Effector memory CD4-positive, alpha-beta T cell (primary cell): ENCODE measurements at regions not wholly inside any gene's neighbourhood (a gene's known extent, or its start where the extent isn't known, plus 50 kb on each side); places are given as distances from the start of the nearest gene placed in this dataset.

Experiments
- DNase-seq, 3 donors: peaks; one replicate each; pipeline ENCODE4 v3.0.0-alpha.2; 2020
- H3K27ac ChIP-seq: 2 replicates; pipeline ENCODE4 v1.7.0; 2013; ENCODE audit warnings: mild to moderate bottlenecking, low read length, moderate library complexity; ENCODE audit not compliant: insufficient read depth, poor library complexity, severe bottlenecking
- H3K27me3 ChIP-seq: replicated peaks from 2 replicates; pipeline ENCODE4 v1.7.0; 2013; ENCODE audit warnings: mild to moderate bottlenecking, low read length; ENCODE audit not compliant: insufficient read depth, control insufficient read depth, poor library complexity, severe bottlenecking
- H3K36me3 ChIP-seq: 2 replicates; pipeline ENCODE4 v1.7.0; 2013; ENCODE audit warnings: mild to moderate bottlenecking, low read length, moderate library complexity; ENCODE audit not compliant: control insufficient read depth, insufficient read depth
- H3K4me1 ChIP-seq: 2 replicates; pipeline ENCODE4 v1.7.0; 2013; ENCODE audit warnings: low read length, mild to moderate bottlenecking; ENCODE audit not compliant: control insufficient read depth, insufficient read depth, poor library complexity, severe bottlenecking
- H3K4me3 ChIP-seq: 2 replicates; pipeline ENCODE4 v1.7.0; 2013; ENCODE audit warnings: low read length, low read depth, mild to moderate bottlenecking; ENCODE audit not compliant: insufficient read depth, poor library complexity, severe bottlenecking
- H3K9me3 ChIP-seq: 2 replicates; pipeline ENCODE4 v1.7.0; 2013; ENCODE audit warnings: mild to moderate bottlenecking, low read length, moderate library complexity; ENCODE audit not compliant: control insufficient read depth

GRCh38 chr7:38002689-38003088, 82.2 kb downstream of the EPDR1 start:
- Histone ChIP-seq H3K36me3 (no peaks in the 10 kb centered on the region), H3K9me3 (no peaks in the 10 kb centered on the region), H3K4me1 (no peaks in the 10 kb centered on the region), H3K4me3 (no peak overlapping the region), H3K27ac (no peak overlapping the region), H3K27me3 (no peaks in the 10 kb centered on the region)
- DNase-seq = no peak

- no peaks in the 10 kb centered on the region for H3K4me1 ChIP-seq
- H3K27me3 ChIP-seq = no peaks in the 10 kb centered on the region
- no peaks in the 10 kb centered on the region for H3K36me3 ChIP-seq
- no peaks in the 10 kb centered on the region for H3K9me3 ChIP-seq
- no peak overlapping the region for H3K27ac ChIP-seq
- DNase-seq = no peak
- H3K4me3 ChIP-seq = no peak overlapping the region
These were observed 86.1 kb downstream of the EPDR1 start for GRCh38 chr7:38006559-38006958.

GRCh38 chr7:38007096-38007495, 86.7 kb downstream of the EPDR1 start:
- Histone ChIP-seq H3K27me3 (no peaks in the 10 kb centered on the region), H3K27ac (no peak overlapping the region), H3K9me3 (no peaks in the 10 kb centered on the region), H3K4me3 (no peak overlapping the region), H3K36me3 (no peaks in the 10 kb centered on the region), H3K4me1 (no peaks in the 10 kb centered on the region)
- no peak for DNase-seq

- no peak for DNase-seq
- no peak overlapping the region for H3K27ac ChIP-seq
- no peaks in the 10 kb centered on the region for H3K27me3 ChIP-seq
- no peaks in the 10 kb centered on the region for H3K9me3 ChIP-seq
- no peaks in the 10 kb centered on the region for H3K36me3 ChIP-seq
- H3K4me1 ChIP-seq = no peaks in the 10 kb centered on the region
- H3K4me3 ChIP-seq = no peak overlapping the region
These were observed 92.8 kb downstream of the EPDR1 start for GRCh38 chr7:38013246-38013645.

GRCh38 chr7:38016567-38016966, 96.1 kb downstream of the EPDR1 start:
- H3K9me3 ChIP-seq = no peaks in the 10 kb centered on the region
- H3K27ac ChIP-seq = no peak overlapping the region
- no peaks in the 10 kb centered on the region for H3K36me3 ChIP-seq
- H3K4me1 ChIP-seq = no peaks in the 10 kb centered on the region
- DNase-seq = no peak
- no peaks in the 10 kb centered on the region for H3K27me3 ChIP-seq
- no peak overlapping the region for H3K4me3 ChIP-seq

GRCh38 chr7:38017320-38017719, 96.9 kb downstream of the EPDR1 start:
- Histone ChIP-seq H3K36me3 (no peaks in the 10 kb centered on the region), H3K9me3 (no peaks in the 10 kb centered on the region), H3K4me1 (no peaks in the 10 kb centered on the region), H3K27me3 (no peaks in the 10 kb centered on the region), H3K4me3 (no peak overlapping the region), H3K27ac (no peak overlapping the region)
- DNase-seq = no peak

- Histone ChIP-seq H3K4me3 (no peak overlapping the region), H3K9me3 (no peaks in the 10 kb centered on the region), H3K27me3 (no peaks in the 10 kb centered on the region), H3K4me1 (no peaks in the 10 kb centered on the region), H3K36me3 (no peaks in the 10 kb centered on the region), H3K27ac (no peak overlapping the region)
- DNase-seq = no peak
These were observed 99.8 kb downstream of the EPDR1 start for GRCh38 chr7:38020121-38020785.

GRCh38 chr7:38021892-38022291, 101.5 kb downstream of the EPDR1 start:
- Histone ChIP-seq H3K9me3 (no peaks in the 10 kb centered on the region), H3K27me3 (no peaks in the 10 kb centered on the region), H3K4me3 (no peak overlapping the region), H3K4me1 (no peaks in the 10 kb centered on the region), H3K36me3 (no peaks in the 10 kb centered on the region), H3K27ac (no peak overlapping the region)
- DNase-seq = no peak

- DNase-seq = no peak
- no peaks in the 10 kb centered on the region for H3K9me3 ChIP-seq
- H3K4me1 ChIP-seq = no peaks in the 10 kb centered on the region
- H3K36me3 ChIP-seq = no peaks in the 10 kb centered on the region
- no peak overlapping the region for H3K4me3 ChIP-seq
- no peak overlapping the region for H3K27ac ChIP-seq
- H3K27me3 ChIP-seq = no peaks in the 10 kb centered on the region
These were observed 105.4 kb downstream of the EPDR1 start for GRCh38 chr7:38025815-38026214.

- H3K27me3 ChIP-seq = no peaks in the 10 kb centered on the region
- H3K4me3 ChIP-seq = no peak overlapping the region
- no peaks in the 10 kb centered on the region for H3K4me1 ChIP-seq
- DNase-seq = no peak
- H3K36me3 ChIP-seq = no peaks in the 10 kb centered on the region
- no peak overlapping the region for H3K27ac ChIP-seq
- H3K9me3 ChIP-seq = no peaks in the 10 kb centered on the region
These were observed 107.5 kb downstream of the EPDR1 start for GRCh38 chr7:38027884-38028455.
